Germinal center (tissue), 1 donor: ENCODE measurements at regions not wholly inside any gene's neighbourhood (a gene's known extent, or its start where the extent isn't known, plus 50 kb on each side); places are given as distances from the start of the nearest gene placed in this dataset.

ENCODE experiments used
- DNase-seq: peaks from one replicate; pipeline ENCODE4 v3.0.0; 2012; ENCODE audit warnings: mixed read lengths, low spot score

DNA sequence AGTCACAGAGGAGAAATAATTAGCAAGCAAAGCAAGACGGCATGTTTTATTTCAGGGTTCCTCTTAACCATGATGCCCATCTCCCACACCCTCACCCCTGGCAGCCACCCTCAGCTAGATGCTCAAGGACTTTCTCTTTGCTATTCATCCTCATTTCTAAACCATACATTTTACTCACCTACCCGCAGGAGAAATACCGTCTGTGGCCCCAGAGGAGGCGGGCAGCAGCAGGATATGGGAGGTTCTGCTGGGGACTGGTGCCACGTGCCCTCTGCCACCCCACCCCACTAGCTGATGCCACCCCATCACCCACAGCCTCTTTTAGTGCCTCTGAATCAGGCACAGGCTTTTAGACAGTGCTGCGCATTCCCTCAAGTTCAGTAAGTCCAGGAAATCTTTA is 168.7 kb upstream of the ITGB1 start:
- DNase-seq = no peak

DNA sequence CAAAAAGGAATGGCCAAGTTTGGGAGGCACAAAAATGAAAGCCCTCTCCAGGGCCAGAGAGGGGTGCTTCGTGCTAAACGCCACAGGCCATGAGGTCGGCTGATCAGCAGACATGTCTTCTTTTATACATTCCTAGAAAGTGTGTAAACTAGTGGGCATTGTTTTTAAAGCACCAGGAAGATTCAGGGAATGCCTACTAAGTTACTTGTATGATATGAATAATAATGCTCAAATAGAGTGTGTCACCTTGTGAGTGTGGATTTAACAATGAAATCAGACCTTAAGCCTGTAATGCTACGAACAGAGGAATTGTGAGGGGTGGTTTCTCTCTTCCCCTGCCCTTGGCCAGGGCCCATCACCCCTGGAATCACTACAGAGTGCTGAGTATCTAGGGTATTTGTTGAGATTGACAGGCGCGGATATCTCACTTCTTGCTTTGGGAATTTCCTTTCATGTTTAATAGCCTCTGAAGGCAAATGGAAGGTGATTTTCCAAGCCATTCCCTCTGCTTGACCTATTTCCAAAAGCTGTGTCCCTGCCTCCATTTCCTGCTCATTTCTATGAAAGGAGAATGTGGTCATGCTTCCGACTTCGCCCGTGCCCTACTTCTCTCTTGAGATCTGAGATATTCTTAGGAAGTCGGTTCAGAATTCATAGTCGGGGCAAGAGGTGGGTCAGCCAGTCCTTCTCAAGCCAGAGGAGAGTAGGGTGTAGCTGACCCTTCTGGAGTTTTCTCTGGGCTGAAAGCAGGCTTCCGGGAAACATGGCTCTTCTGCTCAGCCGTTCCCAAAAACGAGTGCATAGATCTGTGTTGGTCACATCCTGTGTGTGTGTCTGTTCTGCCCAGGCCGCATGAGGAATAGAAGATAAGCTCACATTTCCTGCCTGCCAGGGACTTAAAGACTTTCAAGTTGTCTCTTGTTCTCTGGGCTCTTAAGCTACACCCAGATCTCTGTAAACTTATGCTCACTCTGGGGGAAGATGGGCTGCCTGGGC is 167.8 kb upstream of the ITGB1 start:
- DNase-seq = no peak

DNA sequence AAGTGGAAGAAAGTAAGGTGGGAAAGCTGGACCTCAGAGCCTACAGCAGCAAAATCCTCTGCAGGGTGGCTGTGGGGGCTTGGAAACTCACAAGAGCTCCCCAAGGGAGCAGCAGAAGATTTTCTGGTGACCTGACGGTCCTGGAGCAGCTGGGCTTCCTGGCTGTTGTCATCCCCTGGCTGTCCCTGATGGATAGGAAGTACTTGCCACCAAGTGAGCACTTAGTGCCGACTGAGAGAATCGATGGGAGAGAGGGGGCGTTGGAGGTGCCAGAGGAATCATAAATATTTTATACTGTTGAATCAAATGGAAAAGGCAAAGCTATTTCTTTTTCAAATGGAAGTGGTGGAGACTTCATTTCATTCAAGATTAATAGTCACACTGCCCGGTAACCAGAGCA is 167.1 kb upstream of the ITGB1 start:
- no peak for DNase-seq

DNA sequence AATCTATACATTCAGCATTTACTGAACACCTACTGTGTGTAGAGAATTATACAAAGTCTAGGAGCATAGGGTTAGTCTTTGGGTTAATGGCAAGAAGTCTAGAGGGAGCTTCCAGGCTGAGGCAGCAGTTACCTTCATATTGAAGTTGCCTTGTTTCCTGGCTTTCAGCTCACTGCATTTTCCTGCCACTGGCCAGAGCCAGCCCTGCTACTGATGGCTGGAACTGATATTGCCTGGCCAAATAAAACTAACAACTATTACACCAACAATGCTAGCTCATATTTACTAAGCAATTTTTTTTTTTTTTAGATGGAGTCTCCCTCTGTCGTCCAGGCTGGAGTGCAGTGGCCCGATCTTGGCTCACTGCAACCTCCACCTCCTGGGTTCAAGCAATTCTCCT is 165.7 kb upstream of the ITGB1 start:
- no peak for DNase-seq

DNA sequence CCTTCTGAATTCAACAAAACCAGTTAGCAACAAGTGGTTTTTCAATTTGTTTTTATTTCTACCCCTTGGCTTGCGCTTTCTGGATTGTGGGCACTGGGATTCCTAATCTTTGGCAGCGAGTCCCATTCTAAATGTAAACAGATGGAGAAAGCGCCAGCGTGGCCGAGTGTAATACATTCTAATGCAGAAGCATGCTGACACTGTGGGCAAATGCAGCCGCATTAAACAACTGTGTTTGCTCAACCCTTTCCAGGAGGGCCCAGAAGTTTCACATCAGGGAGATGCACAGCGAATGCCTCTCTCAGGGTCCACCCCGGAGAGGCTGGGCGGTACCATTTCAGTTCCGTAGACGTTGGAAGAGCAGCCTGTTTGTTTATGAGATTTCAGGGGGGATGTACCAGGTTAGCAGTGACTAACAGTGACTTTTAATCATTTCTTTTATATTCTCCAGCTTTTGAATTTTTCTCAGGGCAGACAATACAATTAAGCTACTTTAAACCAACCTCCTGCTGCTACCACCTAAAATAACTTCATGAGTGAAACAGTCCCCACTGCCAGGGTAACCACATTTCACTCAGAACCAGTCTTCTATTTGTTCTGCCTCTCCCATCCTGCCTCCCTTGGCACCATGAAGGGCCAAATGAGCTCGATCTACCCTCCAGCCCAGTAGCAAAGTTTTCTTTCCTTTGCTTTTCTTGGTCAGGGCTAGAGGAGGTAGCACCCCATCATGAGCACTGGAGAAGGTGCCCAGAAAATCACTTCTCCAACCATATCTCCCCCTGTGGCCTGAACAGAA is 164.2 kb upstream of the ITGB1 start:
- no peak for DNase-seq

DNA sequence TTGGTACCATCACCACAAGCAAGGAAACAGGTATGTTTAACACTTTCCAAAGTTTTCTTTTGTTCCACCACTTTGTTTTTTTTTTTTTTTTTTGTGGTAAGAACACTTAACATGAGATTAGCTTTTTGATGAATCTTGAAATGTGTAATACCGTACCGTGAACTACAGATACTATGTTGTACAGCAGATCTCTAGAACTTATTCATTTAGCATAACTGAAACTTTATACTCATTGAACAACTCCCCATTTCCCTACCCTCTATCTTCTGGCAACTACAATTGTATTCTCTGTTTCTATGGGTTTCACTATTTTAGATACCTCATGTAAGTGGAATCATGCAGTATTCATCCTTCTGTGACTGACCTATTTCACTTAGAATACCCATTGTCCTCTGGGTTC is 162.7 kb upstream of the ITGB1 start:
- DNase-seq = no peak

DNA sequence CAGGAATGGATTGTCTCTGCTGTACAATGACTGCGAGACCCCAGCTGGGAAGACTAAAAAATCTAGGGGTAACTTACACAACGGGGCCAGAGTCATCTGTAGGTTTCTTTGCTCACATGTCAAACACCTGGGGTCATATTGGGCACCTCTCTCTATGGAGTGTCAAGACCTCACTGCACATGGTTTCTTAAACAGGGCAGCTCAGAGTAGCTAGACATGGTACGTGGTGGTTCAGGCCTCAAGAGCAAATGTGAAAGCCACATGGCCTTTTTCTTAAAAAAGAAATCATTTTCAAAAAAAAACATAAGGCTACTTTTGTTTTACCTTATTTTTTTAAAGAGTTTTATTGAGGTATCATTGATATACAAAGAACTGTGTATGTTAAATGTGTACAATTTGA is 162.2 kb upstream of the ITGB1 start:
- no peak for DNase-seq

DNA sequence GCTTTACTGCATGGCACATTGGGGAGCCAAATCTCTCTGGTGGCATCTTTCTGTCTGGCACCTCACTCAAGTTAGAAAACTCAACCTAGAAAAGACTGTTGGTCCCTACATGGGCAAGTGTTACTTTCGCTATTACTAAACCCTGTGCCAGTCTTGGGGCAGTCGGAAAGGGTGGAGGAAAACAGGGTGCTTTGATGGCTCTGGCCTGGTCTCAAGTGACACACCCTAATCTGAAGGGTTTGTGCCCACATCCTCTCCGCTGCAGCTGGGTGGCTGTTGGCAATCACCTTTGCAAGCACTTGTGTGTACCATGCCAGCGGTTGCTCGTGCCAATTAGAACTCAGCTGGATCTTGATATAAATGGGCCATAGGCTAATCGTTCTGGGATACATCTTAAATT is 159.8 kb upstream of the ITGB1 start:
- DNase-seq = no peak

DNA sequence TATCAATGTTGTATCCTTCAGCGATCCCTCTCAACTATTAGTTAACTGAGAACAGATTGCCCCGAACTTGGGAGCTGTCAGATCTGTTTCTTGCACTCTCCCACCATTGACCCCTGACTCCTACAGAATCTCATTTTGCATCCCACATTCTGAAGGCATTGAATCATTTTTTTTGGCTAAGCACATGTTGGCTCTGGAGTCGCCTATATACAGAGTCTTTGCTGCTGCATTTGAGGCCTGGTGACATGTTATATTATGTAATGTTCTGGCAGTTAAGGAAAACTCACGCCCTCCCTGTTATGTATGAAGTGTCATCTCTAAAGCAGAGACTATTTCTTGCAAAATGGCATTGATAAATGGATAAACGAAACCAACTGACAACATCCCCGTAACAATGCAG is 159.2 kb upstream of the ITGB1 start:
- no peak for DNase-seq

DNA sequence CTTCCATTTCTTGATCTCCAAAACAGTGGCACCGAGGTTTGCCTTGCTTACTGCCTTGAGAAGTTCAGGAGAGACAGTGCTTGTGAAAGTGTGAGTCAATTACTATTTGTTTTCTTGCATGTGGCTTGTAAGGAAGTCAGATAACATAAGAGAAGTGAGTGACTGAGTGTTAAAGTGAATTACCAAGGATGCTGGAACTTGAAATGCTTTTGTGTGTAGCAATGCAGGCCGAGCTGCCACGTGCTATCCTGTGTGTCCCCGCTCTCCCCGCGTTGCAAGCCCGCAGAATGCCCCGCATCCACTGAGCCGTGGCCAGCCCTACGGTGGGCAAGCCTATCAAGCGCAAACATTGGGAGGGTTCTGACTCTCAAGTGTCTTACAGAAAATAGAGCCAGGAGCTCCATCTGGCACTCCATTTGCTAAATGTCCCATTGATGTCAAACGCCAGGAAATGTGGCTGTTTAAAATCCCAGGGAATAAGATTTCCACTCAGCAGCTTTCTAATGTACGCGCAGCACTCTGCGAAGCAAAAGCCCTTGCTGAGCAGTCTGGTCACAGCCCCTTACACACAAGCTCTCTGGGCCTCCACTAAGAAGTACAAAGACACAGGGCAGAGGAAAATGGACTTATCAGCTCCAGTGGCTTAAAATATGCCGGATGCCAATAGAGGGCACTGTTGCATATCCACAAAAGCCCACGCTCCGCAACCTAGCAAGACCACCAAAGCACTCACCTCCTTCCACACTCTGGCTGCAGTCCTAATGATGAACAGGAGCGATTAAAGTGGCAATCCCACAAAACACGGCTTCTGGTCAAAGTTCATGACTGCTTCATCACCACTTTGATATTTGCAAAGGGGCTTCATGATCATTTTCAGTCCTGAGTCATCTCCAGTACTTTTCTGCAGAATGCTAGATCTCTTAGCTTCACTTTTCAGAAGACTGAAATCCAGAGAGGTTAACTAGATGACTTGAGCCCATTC is 158.0 kb upstream of the ITGB1 start:
- DNase-seq = no peak

DNA sequence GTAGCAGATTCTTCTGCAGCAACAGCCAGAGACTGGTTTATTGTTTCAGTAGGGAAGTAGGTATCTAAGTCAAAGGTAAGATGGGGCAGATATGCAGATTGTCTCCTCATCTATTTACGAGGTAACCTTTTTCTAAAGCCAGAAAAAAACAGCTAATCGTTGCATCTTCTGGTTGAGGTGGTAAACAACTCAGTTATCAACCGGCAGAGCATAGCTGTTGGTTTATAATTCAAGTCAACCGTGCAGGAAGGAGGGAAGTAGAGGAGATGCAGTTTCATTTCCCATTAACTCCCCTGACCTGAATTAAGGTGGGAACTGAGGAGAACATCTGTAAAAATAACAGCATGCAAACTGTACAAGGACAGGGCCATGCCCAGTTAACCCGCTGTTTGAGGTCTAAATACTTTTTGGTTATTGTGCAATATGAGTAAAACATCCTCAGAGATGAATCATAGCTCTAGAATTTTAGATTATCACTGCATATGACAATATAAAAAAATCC is 156.5 kb upstream of the ITGB1 start:
- DNase-seq = peak; percentile 57

DNA sequence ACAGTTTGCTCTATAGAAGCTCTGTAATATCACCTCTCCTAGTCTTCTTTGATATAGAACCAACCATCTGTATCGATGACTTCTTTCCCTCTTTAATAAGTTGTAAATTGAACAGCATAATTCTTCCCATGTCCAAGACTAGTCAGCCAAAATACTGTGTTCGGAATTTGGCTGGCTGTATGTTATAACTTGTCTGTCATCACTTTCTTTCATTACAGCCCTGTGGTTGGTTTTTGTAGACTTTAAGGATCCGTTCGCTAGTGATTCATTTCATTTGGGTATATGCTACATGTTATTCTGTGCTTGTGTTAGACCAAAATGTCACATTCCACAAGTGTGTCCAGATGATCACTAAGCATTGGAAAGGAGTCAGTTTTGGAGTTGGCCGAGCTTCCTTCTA is 155.4 kb upstream of the ITGB1 start:
- no peak for DNase-seq

DNA sequence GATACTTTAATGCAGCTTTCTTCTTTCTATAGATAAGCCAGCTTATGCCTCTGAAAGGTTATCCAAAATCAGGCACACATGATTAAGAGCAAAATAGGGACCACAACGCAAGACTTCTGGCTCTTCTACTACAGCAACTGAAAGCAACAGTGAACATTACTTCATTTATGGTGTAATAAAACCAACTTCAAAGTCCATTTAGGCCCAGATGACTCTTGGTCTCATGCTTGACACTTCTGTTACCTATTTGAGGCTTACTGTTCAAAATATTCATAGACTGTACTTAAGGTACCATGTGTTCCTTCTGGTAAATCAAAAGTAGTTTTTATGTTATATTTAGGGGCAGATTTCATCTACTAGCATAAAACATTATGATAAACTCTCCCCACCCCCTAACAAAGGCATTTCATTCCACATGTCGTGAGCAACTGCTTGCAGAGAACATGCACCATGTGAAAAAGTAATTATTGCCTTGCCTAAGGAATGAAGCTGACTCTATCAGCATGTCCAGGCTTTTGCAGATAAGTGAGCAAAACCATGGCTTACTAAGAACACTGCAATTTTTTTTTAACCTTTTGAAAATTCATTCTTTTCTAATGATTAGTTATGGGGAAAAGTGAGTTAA is 154.9 kb upstream of the ITGB1 start:
- DNase-seq = no peak

DNA sequence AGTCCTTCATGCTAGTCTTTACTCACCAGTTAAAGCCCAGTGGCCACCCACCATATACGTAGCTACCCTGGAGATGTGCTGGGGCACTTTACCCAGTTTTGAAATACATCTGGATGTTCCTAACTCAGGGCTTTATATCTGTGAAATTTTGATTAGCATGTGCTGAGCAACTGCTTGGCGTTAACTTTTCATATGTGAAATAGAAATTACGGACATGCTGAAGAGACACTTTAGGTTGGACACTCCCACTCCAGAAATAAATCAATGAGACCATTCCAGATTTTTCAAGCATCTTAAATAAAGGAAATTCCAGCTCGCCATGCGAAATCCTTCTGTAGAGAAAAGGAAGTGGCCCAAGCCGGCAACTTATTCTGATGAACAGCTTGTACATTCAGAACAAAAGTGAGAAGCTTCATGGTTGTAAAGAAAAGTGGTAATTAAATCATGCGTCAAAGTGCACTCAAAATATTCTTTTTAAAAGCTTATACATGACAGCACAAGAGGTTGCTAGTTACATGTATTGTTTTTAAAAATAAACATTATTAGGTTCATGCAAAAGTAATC is 153.5 kb upstream of the ITGB1 start:
- DNase-seq = no peak

DNA sequence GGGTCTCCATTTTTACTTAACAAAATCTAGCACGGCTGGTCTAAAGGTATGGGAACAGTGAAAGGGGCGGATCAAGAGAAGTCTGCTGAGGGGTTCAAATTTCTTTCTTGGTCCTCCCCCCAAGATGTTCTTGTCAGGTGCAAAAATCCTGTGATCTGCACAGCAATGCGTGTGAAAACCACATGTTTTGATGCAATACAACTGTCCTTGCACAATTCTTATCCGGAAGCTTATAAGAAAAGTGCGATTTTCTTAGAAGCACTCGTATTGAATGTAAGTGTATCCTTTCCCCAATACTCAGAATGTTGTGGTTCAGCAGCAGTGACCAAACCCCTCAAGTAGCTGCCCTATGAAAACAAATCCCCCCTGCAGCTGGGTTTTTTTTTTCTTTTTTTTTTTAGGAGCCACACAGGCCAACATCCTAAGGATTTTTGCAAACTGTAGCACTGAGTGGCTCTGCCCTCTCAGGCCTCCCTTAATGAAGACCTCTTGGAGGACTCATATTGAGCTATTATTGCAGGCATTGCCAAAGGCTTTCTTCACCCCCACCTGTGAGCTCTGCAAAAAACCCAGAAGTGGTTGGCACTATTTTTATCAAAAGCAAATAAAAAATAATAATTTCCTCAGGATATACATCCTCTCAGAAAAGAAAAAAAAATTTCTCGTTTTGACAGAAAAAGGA is 151.9 kb upstream of the ITGB1 start:
- no peak for DNase-seq

DNA sequence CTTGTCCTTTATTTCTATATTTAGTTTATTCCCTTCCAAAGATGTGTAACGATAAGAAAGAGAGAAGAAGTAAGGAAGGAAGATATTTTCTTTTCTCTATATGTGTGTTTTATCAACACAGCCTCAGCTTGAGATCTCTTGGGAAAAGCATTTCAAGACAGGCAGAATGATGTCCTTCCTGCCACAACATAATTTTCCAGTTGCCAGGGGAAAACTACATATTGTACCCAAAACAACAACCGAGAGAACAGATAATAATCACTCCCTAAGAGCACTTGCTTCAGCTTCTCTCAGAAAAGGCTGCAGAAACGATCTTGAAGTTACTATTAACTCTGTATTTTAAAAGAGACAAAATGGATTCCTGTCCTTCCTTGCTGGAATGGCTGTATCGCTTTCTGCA is 151.4 kb upstream of the ITGB1 start:
- no peak for DNase-seq

DNA sequence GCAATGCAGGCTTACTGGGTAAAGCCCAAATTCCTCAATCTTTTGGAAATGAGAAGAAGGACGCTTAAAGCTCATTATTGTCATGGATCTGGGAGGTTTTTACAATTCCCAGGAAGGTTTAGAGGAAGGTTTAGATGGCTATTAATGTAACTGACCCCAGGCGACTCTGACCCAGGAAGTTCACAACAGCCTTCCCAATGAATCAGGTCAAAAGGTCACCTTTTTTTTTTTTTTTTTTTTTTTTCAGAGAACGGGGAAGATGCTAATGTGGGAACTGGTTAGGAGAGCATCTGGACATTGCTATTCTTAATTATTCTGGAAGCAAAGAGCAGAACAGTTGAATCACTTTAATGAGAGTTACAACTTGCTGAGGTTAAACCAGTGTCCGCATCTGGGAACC is 149.9 kb upstream of the ITGB1 start:
- no peak for DNase-seq

DNA sequence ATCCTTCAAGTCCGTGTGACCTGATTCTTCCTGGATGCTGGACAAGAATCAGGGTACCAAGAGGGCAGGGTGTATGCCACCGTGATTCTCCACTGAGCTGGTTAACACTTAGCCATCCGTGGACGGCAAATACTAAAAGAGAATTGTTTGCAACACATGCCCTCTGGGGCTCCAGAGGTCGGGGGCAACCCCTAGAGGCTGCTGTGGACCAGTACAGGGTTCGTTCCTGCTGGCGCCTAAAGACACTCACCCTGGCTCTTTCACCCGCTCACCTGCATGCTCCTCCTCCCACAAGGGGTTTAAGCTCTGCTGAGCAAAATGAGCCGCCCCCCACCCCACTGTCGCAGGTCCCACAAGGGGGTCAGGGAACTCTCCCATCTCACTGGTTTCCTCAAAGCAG is 148.7 kb upstream of the ITGB1 start:
- no peak for DNase-seq

DNA sequence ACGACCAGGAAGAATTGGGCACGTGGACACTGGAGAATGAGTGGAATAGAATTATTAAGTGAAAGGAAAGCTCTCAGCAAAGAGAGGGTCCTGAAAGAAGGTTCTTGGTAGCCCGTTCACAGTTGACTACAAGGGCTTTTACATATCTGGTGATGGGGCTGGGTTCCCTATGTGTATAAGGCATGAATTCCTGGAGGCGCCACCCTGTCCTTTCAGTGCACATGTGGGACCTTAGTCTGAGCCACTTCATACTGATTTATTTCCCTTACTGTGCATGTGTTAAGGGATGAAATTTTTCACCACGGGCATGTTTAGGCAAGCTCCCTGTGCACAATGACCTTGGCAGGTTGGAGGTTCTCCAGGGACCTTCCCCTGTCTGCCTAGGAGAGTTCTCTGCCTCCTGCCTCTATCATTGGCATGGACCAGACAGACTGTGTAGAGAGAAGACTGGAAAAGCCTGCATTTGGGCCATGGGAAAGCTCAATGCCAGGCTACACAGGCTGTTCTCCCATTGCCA is 145.9 kb upstream of the ITGB1 start:
- no peak for DNase-seq

DNA sequence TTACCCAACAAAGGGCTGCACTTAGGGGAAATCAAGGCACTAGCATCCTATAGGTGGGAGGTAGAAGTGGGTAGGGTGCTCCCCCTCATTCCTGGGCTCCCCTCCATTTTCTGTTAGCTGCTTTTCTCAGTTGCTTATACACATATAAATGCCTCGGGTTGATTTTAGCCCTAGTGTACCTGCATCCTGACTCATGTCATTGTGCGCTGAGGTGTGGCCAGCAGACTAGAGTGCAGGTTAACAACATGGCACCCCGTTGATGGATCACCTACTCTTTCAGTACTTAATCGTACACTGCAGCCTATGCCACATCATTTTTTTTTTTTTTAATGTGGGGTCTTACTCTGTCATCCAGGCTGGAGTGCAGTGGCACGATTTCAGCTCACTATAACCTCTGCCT is 144.0 kb upstream of the ITGB1 start:
- DNase-seq = no peak
